ENCODE measurements at regions not wholly inside any gene's neighbourhood (a gene's known extent, or its start where the extent isn't known, plus 50 kb on each side); places are given as distances from the start of the nearest gene placed in this dataset.
"Not testable (repeated sequence)": the region's sequence is repeated elsewhere in the genome, so short reads cannot be mapped to it uniquely, and the experiment has no call there.

DNA sequence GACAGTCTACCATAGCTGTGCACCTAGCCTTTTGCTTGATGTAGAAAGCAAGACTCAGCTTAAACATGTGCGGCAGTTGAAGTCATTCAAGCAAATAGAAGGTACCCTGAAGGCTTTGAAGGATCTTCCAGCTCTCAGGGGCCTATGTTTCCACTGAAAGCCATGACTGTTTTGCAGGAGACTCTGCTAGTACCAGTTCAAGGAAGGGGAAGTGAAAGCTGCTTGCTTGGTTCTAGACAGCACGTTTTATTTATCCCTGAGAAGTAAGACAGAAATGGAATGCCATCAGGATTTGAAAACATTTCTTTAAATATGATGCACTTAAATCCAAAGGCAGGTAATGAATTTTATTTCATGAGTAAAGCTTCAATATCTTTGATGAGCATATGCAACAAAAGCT lies 311.4 kb downstream of the PDCD6IP start:
- H3K9me3 ChIP-seq: no peaks in the 10 kb centered on the region
- no peak for DNase-seq
- H3K27me3 ChIP-seq (replicated peaks in 1 of 7): no peaks in the 10 kb centered on the region
- 41 to 59% (median 49%) methylated on average over 2 of the region's 2 CpGs for WGBS, 5 donors
- H3K4me1 ChIP-seq: peaks cover 0 to 7% (median 0%) of the 10 kb centered on the region in 6 donors
- no peaks in the 10 kb centered on the region for H3K36me3 ChIP-seq
- no peak overlapping the region for H3K4me3 ChIP-seq
- TF ChIP-seq POLR2AphosphoS5 (IDR thresholded peaks at IDR 0.05) (no peak), POLR2A (IDR thresholded peaks at IDR 0.05) (no peak)
- TF ChIP-seq, protein P1, sequence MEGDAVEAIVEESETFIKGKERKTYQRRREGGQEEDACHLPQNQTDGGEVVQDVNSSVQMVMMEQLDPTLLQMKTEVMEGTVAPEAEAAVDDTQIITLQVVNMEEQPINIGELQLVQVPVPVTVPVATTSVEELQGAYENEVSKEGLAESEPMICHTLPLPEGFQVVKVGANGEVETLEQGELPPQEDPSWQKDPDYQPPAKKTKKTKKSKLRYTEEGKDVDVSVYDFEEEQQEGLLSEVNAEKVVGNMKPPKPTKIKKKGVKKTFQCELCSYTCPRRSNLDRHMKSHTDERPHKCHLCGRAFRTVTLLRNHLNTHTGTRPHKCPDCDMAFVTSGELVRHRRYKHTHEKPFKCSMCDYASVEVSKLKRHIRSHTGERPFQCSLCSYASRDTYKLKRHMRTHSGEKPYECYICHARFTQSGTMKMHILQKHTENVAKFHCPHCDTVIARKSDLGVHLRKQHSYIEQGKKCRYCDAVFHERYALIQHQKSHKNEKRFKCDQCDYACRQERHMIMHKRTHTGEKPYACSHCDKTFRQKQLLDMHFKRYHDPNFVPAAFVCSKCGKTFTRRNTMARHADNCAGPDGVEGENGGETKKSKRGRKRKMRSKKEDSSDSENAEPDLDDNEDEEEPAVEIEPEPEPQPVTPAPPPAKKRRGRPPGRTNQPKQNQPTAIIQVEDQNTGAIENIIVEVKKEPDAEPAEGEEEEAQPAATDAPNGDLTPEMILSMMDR (IDR thresholded peaks at IDR 0.05 in 8 of 11, conservative IDR thresholded peaks at IDR 0.05 in 3 of 11): no peak
- intact Hi-C loops (cut with DNase I; ENCODE audit: low total_unique reads): no loop called here
- no peak overlapping the region for H3K27ac ChIP-seq

- no peak for TF ChIP-seq POLR2A (IDR thresholded peaks at IDR 0.05)
- TF ChIP-seq, protein P1 (IDR thresholded peaks at IDR 0.05 in 8 of 11, conservative IDR thresholded peaks at IDR 0.05 in 3 of 11): no peak
- no peak for TF ChIP-seq POLR2AphosphoS5 (IDR thresholded peaks at IDR 0.05)
- no peak overlapping the region for H3K4me3 ChIP-seq
- no peaks in the 10 kb centered on the region for H3K36me3 ChIP-seq
- H3K9me3 ChIP-seq: peaks cover 0 to 12% (median 8%) of the 10 kb centered on the region in 8 donors
- H3K27me3 ChIP-seq (replicated peaks in 1 of 7): no peaks in the 10 kb centered on the region
- intact Hi-C loops (cut with DNase I; ENCODE audit: low total_unique reads): no loop called here
- no peak for DNase-seq
- H3K4me1 ChIP-seq: peaks cover 0 to 7% (median 0%) of the 10 kb centered on the region in 6 donors
- WGBS, 5 donors: 79 to 95% (median 86%) methylated on average over 4 of the region's 4 CpGs
- no peak overlapping the region for H3K27ac ChIP-seq
Observed at GRCh38 chr3:34111361-34111760, 312.9 kb downstream of the PDCD6IP start.

DNA sequence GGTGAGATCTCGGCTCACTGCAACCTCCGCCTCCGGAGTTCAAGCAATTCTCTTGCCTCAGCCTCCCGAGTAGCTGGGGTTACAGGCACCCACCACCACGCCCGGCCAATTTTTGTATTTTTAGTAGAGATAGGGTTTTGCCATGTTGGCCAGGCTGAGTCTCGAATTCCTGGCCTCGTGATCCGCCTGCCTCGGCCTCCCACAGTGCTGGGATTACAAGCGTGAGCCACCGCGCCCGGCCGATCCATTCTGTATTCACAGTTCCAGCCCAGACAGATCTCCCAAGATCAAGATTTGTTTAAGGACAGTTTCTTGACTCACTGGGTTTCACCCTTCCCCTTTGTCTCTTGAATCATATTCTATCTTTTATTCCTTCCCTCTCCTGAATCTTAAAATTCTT lies 313.8 kb downstream of the PDCD6IP start:
- DNase-seq; H3K36me3 ChIP-seq; H3K27ac ChIP-seq; H3K4me1 ChIP-seq; H3K27me3 ChIP-seq (replicated peaks in 1 of 7); H3K4me3 ChIP-seq; intact Hi-C loops (cut with DNase I; ENCODE audit: low total_unique reads): not testable (repeated sequence)
- WGBS, 5 donors: 92 to 94% (median 94%) methylated on average over 15 of the region's 15 CpGs
- peaks cover 0 to 20% (median 11%) of the 10 kb centered on the region in 8 donors for H3K9me3 ChIP-seq

- H3K4me3 ChIP-seq: no peak overlapping the region
- no peak overlapping the region for H3K27ac ChIP-seq
- no peaks in the 10 kb centered on the region for H3K27me3 ChIP-seq (replicated peaks in 1 of 7)
- peaks cover 0 to 10% (median 0%) of the 10 kb centered on the region in 8 donors for H3K9me3 ChIP-seq
- H3K36me3 ChIP-seq: no peaks in the 10 kb centered on the region
- TF ChIP-seq POLR2A (IDR thresholded peaks at IDR 0.05) (no peak), POLR2AphosphoS5 (IDR thresholded peaks at IDR 0.05) (no peak)
- TF ChIP-seq, protein P1 (IDR thresholded peaks at IDR 0.05 in 8 of 11, conservative IDR thresholded peaks at IDR 0.05 in 3 of 11): no peak
- no peak for DNase-seq
- intact Hi-C loops (cut with DNase I; ENCODE audit: low total_unique reads): no loop called here
- no peaks in the 10 kb centered on the region for H3K4me1 ChIP-seq
Observed at GRCh38 chr3:34131091-34131490, 332.7 kb downstream of the PDCD6IP start.

DNA sequence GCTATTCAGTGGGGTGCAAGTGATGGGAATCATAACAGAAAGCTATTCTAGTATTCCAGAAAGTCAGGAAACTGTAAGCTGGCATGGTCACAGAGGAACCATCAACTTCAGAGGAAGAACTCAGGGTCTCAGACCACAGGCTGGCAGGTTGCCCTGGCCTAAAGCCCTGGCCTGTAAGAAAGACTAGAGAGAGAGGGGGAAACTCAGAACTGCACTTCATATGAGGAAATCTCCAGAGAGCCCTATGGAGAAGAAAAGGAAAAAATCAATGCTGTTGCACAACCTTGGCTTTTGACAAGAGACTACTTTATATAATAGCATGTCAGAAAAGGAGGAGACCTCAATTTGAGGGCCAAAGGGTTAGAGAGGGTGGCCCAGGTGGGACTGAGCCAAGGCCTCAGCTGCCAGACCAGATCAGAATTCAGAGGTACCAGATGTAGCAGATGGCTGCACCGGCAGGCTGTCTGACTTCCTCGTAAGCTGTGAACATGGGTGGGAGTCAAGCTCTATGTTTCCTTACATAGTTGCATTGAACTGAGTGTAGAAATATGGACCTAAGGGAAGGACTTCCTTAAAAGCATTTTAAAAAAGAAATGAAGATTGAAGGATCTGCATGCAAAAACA lies 333.8 kb downstream of the PDCD6IP start:
- 17 to 37% (median 21%) methylated on average over 2 of the region's 2 CpGs for WGBS, 5 donors
- Histone ChIP-seq H3K27ac (no peak overlapping the region), H3K36me3 (no peaks in the 10 kb centered on the region), H3K27me3 (replicated peaks in 1 of 7) (no peaks in the 10 kb centered on the region), H3K9me3 (peaks cover 0 to 10% (median 0%) of the 10 kb centered on the region in 8 donors), H3K4me3 (no peak overlapping the region), H3K4me1 (no peaks in the 10 kb centered on the region)
- no peak for DNase-seq
- TF ChIP-seq, protein P1 (IDR thresholded peaks at IDR 0.05 in 8 of 11, conservative IDR thresholded peaks at IDR 0.05 in 3 of 11): no peak
- TF ChIP-seq POLR2A (IDR thresholded peaks at IDR 0.05): no peak
- TF ChIP-seq POLR2AphosphoS5 (IDR thresholded peaks at IDR 0.05): no peak
- intact Hi-C loops (cut with DNase I; ENCODE audit: low total_unique reads): no loop called here

All from spleen (tissue), 11 donors.